C4-2B (cell line): ENCODE measurements at regions not wholly inside any gene's neighbourhood (a gene's known extent, or its start where the extent isn't known, plus 50 kb on each side); places are given as distances from the start of the nearest gene placed in this dataset.

Experiments
- ZFX ChIP-seq: fragments of 450-650 bp; IDR thresholded peaks from 2 replicates; pipeline ENCODE4 v1.6.1; 2017
- TF ChIP-seq, protein P1 (sequence below): fragments of 450-650 bp; conservative IDR thresholded peaks from 2 replicates; pipeline ENCODE4 v1.5.1; 2017; ENCODE audit warnings: mild to moderate bottlenecking

DNA sequence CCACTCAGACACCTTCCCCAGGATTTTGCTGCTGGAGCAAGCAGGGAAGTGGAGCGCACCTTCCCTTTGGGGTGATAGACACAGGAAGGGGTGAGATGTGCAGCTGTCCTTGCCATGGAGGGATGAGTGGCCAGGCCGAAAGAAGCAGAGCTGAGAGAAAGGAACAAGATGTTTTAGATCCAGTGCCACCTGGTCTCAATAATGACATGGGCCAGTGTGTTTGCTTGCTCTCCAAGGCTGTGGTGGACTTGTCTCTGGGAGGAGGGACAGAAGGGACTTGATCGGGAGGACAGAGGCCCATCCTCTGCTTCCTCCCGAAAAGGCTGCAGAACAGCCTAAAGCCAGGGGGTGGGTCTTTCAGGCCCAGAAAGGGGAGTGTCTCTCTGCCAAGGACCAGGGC, 61.7 kb upstream of the CCDC167 start:
- TF ChIP-seq, protein P1, sequence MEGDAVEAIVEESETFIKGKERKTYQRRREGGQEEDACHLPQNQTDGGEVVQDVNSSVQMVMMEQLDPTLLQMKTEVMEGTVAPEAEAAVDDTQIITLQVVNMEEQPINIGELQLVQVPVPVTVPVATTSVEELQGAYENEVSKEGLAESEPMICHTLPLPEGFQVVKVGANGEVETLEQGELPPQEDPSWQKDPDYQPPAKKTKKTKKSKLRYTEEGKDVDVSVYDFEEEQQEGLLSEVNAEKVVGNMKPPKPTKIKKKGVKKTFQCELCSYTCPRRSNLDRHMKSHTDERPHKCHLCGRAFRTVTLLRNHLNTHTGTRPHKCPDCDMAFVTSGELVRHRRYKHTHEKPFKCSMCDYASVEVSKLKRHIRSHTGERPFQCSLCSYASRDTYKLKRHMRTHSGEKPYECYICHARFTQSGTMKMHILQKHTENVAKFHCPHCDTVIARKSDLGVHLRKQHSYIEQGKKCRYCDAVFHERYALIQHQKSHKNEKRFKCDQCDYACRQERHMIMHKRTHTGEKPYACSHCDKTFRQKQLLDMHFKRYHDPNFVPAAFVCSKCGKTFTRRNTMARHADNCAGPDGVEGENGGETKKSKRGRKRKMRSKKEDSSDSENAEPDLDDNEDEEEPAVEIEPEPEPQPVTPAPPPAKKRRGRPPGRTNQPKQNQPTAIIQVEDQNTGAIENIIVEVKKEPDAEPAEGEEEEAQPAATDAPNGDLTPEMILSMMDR, result no peak
- no peak for TF ChIP-seq ZFX
